ENCODE measurements at regions not wholly inside any gene's neighbourhood (a gene's known extent, or its start where the extent isn't known, plus 50 kb on each side); places are given as distances from the start of the nearest gene placed in this dataset.
A peak's percentile ranks its signal among the peaks of the same experiment; 100 is the strongest.

GRCh38 chr4:32340591-32340990, 1620.4 kb downstream of the PCDH7 start:
- FAIRE-seq (no peak), DNase-seq (ENCODE audit: low spot score) (no peak)

- no peak for FAIRE-seq
- no peak for DNase-seq (ENCODE audit: low spot score)
Observed at GRCh38 chr4:32341342-32341741, 1621.2 kb downstream of the PCDH7 start.

- DNase-seq (ENCODE audit: low spot score) (no peak), FAIRE-seq (no peak)
Observed at GRCh38 chr4:32342054-32342453, 1621.9 kb downstream of the PCDH7 start.

GRCh38 chr4:32349026-32349425, 1628.9 kb downstream of the PCDH7 start:
- FAIRE-seq: no peak
- DNase-seq (ENCODE audit: low spot score): no peak

GRCh38 chr4:32374206-32374605, 1654.0 kb downstream of the PCDH7 start:
- FAIRE-seq: no peak
- DNase-seq (ENCODE audit: low spot score): no peak

- FAIRE-seq: no peak
- DNase-seq (ENCODE audit: low spot score): no peak
Observed at GRCh38 chr4:32393806-32394205, 1673.6 kb downstream of the PCDH7 start.

GRCh38 chr4:32394255-32394654, 1674.1 kb downstream of the PCDH7 start:
- no peak for DNase-seq (ENCODE audit: low spot score)
- no peak for FAIRE-seq

GRCh38 chr4:32396507-32397070, 1676.4 kb downstream of the PCDH7 start:
- DNase-seq (ENCODE audit: low spot score): no peak
- FAIRE-seq: peak; percentile 68

- FAIRE-seq: no peak
- DNase-seq (ENCODE audit: low spot score): no peak
Observed at GRCh38 chr4:32400870-32401269, 1680.7 kb downstream of the PCDH7 start.

GRCh38 chr4:32417113-32417704, 1697.0 kb downstream of the PCDH7 start:
- DNase-seq (ENCODE audit: low spot score) (no peak), FAIRE-seq (no peak)

GRCh38 chr4:32423267-32423666, 1703.1 kb downstream of the PCDH7 start:
- no peak for DNase-seq (ENCODE audit: low spot score)
- peak; percentile 55 for FAIRE-seq

- no peak for FAIRE-seq
- no peak for DNase-seq (ENCODE audit: low spot score)
Observed at GRCh38 chr4:32425243-32425642, 1705.1 kb downstream of the PCDH7 start.

- no peak for FAIRE-seq
- DNase-seq (ENCODE audit: low spot score): no peak
Observed at GRCh38 chr4:32427566-32427965, 1707.4 kb downstream of the PCDH7 start.

- no peak for FAIRE-seq
- no peak for DNase-seq (ENCODE audit: low spot score)
Observed at GRCh38 chr4:32429151-32429550, 1709.0 kb downstream of the PCDH7 start.

- DNase-seq (ENCODE audit: low spot score): no peak
- no peak for FAIRE-seq
Observed at GRCh38 chr4:32435308-32435707, 1715.1 kb downstream of the PCDH7 start.

- no peak for FAIRE-seq
Observed at GRCh38 chr4:32436816-32437215, 1716.6 kb downstream of the PCDH7 start.

GRCh38 chr4:32440391-32440790, 1720.2 kb downstream of the PCDH7 start:
- DNase-seq (ENCODE audit: low spot score): no peak
- FAIRE-seq: no peak

More at GRCh38 chr4:32436816-32437215, 1716.6 kb downstream of the PCDH7 start:
- no peak for DNase-seq (ENCODE audit: low spot score)

GRCh38 chr4:32454482-32454881, 1734.3 kb downstream of the PCDH7 start:
- DNase-seq (ENCODE audit: low spot score) (no peak), FAIRE-seq (no peak)

- no peak for FAIRE-seq
- DNase-seq (ENCODE audit: low spot score): no peak
Observed at GRCh38 chr4:32455231-32455630, 1735.1 kb downstream of the PCDH7 start.

- DNase-seq (ENCODE audit: low spot score) (no peak), FAIRE-seq (no peak)
Observed at GRCh38 chr4:32460972-32461371, 1740.8 kb downstream of the PCDH7 start.

GRCh38 chr4:32462944-32463343, 1742.8 kb downstream of the PCDH7 start:
- FAIRE-seq (no peak), DNase-seq (ENCODE audit: low spot score) (peak; percentile 18)

- FAIRE-seq: no peak
Observed at GRCh38 chr4:32470087-32470585, 1750.0 kb downstream of the PCDH7 start.

GRCh38 chr4:32472918-32473317, 1752.7 kb downstream of the PCDH7 start:
- FAIRE-seq (no peak), DNase-seq (ENCODE audit: low spot score) (no peak)

More at GRCh38 chr4:32470087-32470585, 1750.0 kb downstream of the PCDH7 start:
- DNase-seq (ENCODE audit: low spot score): no peak

All from urothelium cell line (cell line).